GM21381 (cell line): ENCODE measurements at regions not wholly inside any gene's neighbourhood (a gene's known extent, or its start where the extent isn't known, plus 50 kb on each side); places are given as distances from the start of the nearest gene placed in this dataset.

Source experiments
- ATAC-seq: cut with Tn5 transposase; IDR thresholded peaks from one replicate; pipeline ENCODE4 v1.9.1; 2021; ENCODE audit warnings: mild to moderate bottlenecking, moderate library complexity; ENCODE audit not compliant: unreplicated experiment

GRCh38 chrX:139126493-139126892 is 404.0 kb upstream of the F9 start:
- no peak for ATAC-seq

- ATAC-seq, result no peak
These were observed 404.6 kb upstream of the F9 start for GRCh38 chrX:139125916-139126315.

- ATAC-seq, result no peak
These were observed 408.8 kb upstream of the F9 start for GRCh38 chrX:139121616-139122286.

GRCh38 chrX:139120760-139121159 is 409.2 kb upstream of the FGF13 start:
- ATAC-seq, result no peak

- no peak for ATAC-seq
These were observed 402.2 kb upstream of the FGF13 start for GRCh38 chrX:139113708-139114107.

GRCh38 chrX:139112432-139112831 is 400.9 kb upstream of the FGF13 start:
- no peak for ATAC-seq

GRCh38 chrX:139106069-139106468 is 394.6 kb upstream of the FGF13 start:
- no peak for ATAC-seq

- no peak for ATAC-seq
These were observed 383.4 kb upstream of the FGF13 start for GRCh38 chrX:139094671-139095592.

GRCh38 chrX:139093201-139093600 is 381.7 kb upstream of the FGF13 start:
- no peak for ATAC-seq

GRCh38 chrX:139091878-139092277 is 380.4 kb upstream of the FGF13 start:
- ATAC-seq, result no peak

- ATAC-seq, result no peak
These were observed 379.5 kb upstream of the FGF13 start for GRCh38 chrX:139091066-139091465.

- ATAC-seq, result no peak
These were observed 374.7 kb upstream of the FGF13 start for GRCh38 chrX:139086246-139086645.

GRCh38 chrX:139085404-139085803 is 373.9 kb upstream of the FGF13 start:
- no peak for ATAC-seq

- ATAC-seq, result no peak
These were observed 371.7 kb upstream of the FGF13 start for GRCh38 chrX:139083191-139083590.

- ATAC-seq, result no peak
These were observed 370.4 kb upstream of the FGF13 start for GRCh38 chrX:139081965-139082364.

GRCh38 chrX:139079789-139080188 is 368.3 kb upstream of the FGF13 start:
- no peak for ATAC-seq

GRCh38 chrX:139078761-139079280 is 367.3 kb upstream of the FGF13 start:
- ATAC-seq, result no peak

- no peak for ATAC-seq
These were observed 366.8 kb upstream of the FGF13 start for GRCh38 chrX:139078342-139078741.

GRCh38 chrX:139077281-139078250 is 366.0 kb upstream of the FGF13 start:
- ATAC-seq, result no peak

- ATAC-seq, result no peak
These were observed 351.8 kb upstream of the FGF13 start for GRCh38 chrX:139063364-139063763.
